H9 (cell line): ENCODE measurements at regions not wholly inside any gene's neighbourhood (a gene's known extent, or its start where the extent isn't known, plus 50 kb on each side); places are given as distances from the start of the nearest gene placed in this dataset.

Source experiments
- DNase-seq: peaks from one replicate; pipeline ENCODE4 v3.0.0-alpha.2; 2017
- H2AFZ ChIP-seq: one replicate; pipeline ENCODE4 v1.6.1; 2013; ENCODE audit warnings: mild to moderate bottlenecking, low read length, control low read depth, moderate library complexity
- H2AK5ac ChIP-seq: 2 replicates; pipeline ENCODE4 v1.6.1; 2013; ENCODE audit warnings: low read length, control low read depth, mixed read lengths; ENCODE audit not compliant: insufficient read length
- H2BK120ac ChIP-seq: one replicate; pipeline ENCODE4 v1.6.1; 2013; ENCODE audit warnings: low read depth, mild to moderate bottlenecking, low read length, control low read depth, inconsistent platforms; ENCODE audit not compliant: poor library complexity, severe bottlenecking
- H2BK12ac ChIP-seq: 2 replicates; pipeline ENCODE4 v1.6.1; 2013; ENCODE audit warnings: low read length, control low read depth, mixed read lengths, low read depth; ENCODE audit not compliant: insufficient read length
- H2BK15ac ChIP-seq: 2 replicates; pipeline ENCODE4 v1.6.1; 2013; ENCODE audit warnings: low read depth, low read length, control low read depth
- H2BK20ac ChIP-seq: one replicate; pipeline ENCODE4 v1.6.1; 2013; ENCODE audit warnings: low read depth, mild to moderate bottlenecking, low read length, control low read depth, inconsistent platforms; ENCODE audit not compliant: poor library complexity, severe bottlenecking
- H2BK5ac ChIP-seq: 2 replicates; pipeline ENCODE4 v1.6.1; 2013; ENCODE audit warnings: low read length, control low read depth, mixed read lengths; ENCODE audit not compliant: insufficient read length
- H3K14ac ChIP-seq: 2 replicates; pipeline ENCODE4 v1.6.1; 2013; ENCODE audit warnings: low read length, control low read depth; ENCODE audit not compliant: insufficient read depth
- H3K18ac ChIP-seq: 2 replicates; pipeline ENCODE4 v1.6.1; 2013; ENCODE audit warnings: low read depth, mild to moderate bottlenecking, mixed read lengths, low read length, control low read depth; ENCODE audit not compliant: insufficient read length
- H3K23ac ChIP-seq: 2 replicates; pipeline ENCODE4 v1.6.1; 2013; ENCODE audit warnings: low read length, control low read depth, mixed read lengths, low read depth; ENCODE audit not compliant: insufficient read length
- H3K23me2 ChIP-seq: 2 replicates; pipeline ENCODE4 v1.6.1; 2013; ENCODE audit warnings: low read depth, mild to moderate bottlenecking, mixed read lengths, low read length, control low read depth; ENCODE audit not compliant: insufficient read length, poor library complexity, severe bottlenecking
- H3K27ac ChIP-seq: 2 replicates; pipeline ENCODE4 v1.5.1; 2013; ENCODE audit warnings: low read length, control low read depth, mixed read lengths, low read depth; ENCODE audit not compliant: insufficient read length
- H3K27me3 ChIP-seq: 2 replicates; pipeline ENCODE4 v1.6.1; 2013; ENCODE audit warnings: low read length, control low read depth, inconsistent platforms; ENCODE audit not compliant: insufficient read depth
- H3K4ac ChIP-seq: 2 replicates; pipeline ENCODE4 v1.6.1; 2013; ENCODE audit warnings: low read depth, mild to moderate bottlenecking, control low read depth, inconsistent platforms, low read length, moderate library complexity
- H3K4me1 ChIP-seq: 2 replicates; pipeline ENCODE4 v1.6.1; 2013; ENCODE audit warnings: low read length, control low read depth, inconsistent platforms; ENCODE audit not compliant: insufficient read depth
- H3K4me2 ChIP-seq: 2 replicates; pipeline ENCODE4 v1.6.1; 2013; ENCODE audit warnings: low read length, control low read depth, mixed read lengths; ENCODE audit not compliant: insufficient read length, insufficient read depth
- H3K56ac ChIP-seq: 2 replicates; pipeline ENCODE4 v1.6.1; 2013; ENCODE audit warnings: low read depth, mild to moderate bottlenecking, mixed read lengths, low read length, control low read depth; ENCODE audit not compliant: insufficient read length
- H3K79me1 ChIP-seq: 2 replicates; pipeline ENCODE4 v1.6.1; 2013; ENCODE audit warnings: low read depth, mild to moderate bottlenecking, moderate library complexity, low read length, control low read depth, inconsistent platforms; ENCODE audit not compliant: insufficient read depth, poor library complexity, severe bottlenecking
- H3K79me2 ChIP-seq: 2 replicates; pipeline ENCODE4 v1.6.1; 2013; ENCODE audit warnings: low read length, control low read depth, inconsistent platforms; ENCODE audit not compliant: insufficient read depth
- H3K9ac ChIP-seq: 2 replicates; pipeline ENCODE4 v1.6.1; 2013; ENCODE audit warnings: low read length, control low read depth, mixed read lengths; ENCODE audit not compliant: insufficient read length; ENCODE audit errors: extremely low read depth
- H3K9me3 ChIP-seq: one replicate; pipeline ENCODE4 v1.6.1; 2013; ENCODE audit warnings: low read depth, low read length, inconsistent platforms; ENCODE audit not compliant: control insufficient read depth
- H3T11ph ChIP-seq: one replicate; pipeline ENCODE4 v1.6.1; 2013; ENCODE audit warnings: mild to moderate bottlenecking, low read length, control low read depth, inconsistent platforms
- H4K20me1 ChIP-seq: one replicate; pipeline ENCODE4 v1.6.1; 2013; ENCODE audit not compliant: control insufficient read depth, insufficient read length, insufficient read depth
- H4K5ac ChIP-seq: 2 replicates; pipeline ENCODE4 v1.6.1; 2013; ENCODE audit warnings: low read depth, mild to moderate bottlenecking, mixed read lengths, low read length, control low read depth; ENCODE audit not compliant: insufficient read length
- H4K8ac ChIP-seq: replicated peaks from 2 replicates; pipeline ENCODE4 v1.6.1; 2013; ENCODE audit warnings: low read length, control low read depth, mixed read lengths, low read depth; ENCODE audit not compliant: insufficient read length
- H4K91ac ChIP-seq: 2 replicates; pipeline ENCODE4 v1.6.1; 2013; ENCODE audit warnings: low read depth, mild to moderate bottlenecking, moderate library complexity, mixed read lengths, low read length, control low read depth; ENCODE audit not compliant: insufficient read length
- H3K27ac Mint-ChIP-seq, 3 experiments: 2 replicates in 2 of 3; 3 replicates in 1 of 3; pipeline ENCODE4 v1.8.0; 2020 to 2021; ENCODE audit warnings: mixed read lengths in 3 of 3, mild to moderate bottlenecking in 1 of 3, moderate library complexity in 1 of 3
- H3K27me3 Mint-ChIP-seq: 2 replicates; pipeline ENCODE4 v1.8.0; 2021; ENCODE audit warnings: low read depth, mild to moderate bottlenecking, moderate library complexity, mixed read lengths
- H3K36me3 Mint-ChIP-seq, 3 experiments: 2 replicates in 2 of 3; 3 replicates in 1 of 3; pipeline ENCODE4 v1.8.0; 2020 to 2021; ENCODE audit warnings: low read depth in 3 of 3, mixed read lengths in 3 of 3; ENCODE audit not compliant: insufficient read depth in 1 of 3
- H3K4me1 Mint-ChIP-seq, 2 experiments: 2 replicates each; pipeline ENCODE4 v1.8.0; 2020; ENCODE audit warnings: mixed read lengths in 2 of 2
- H3K4me3 Mint-ChIP-seq, 2 experiments: 2 replicates in 1 of 2; 3 replicates in 1 of 2; pipeline ENCODE4 v1.8.0; 2020 to 2021; ENCODE audit warnings: mild to moderate bottlenecking in 2 of 2, mixed read lengths in 2 of 2, moderate library complexity in 1 of 2
- H3K9me3 Mint-ChIP-seq, 2 experiments: 2 replicates in 1 of 2; 3 replicates in 1 of 2; pipeline ENCODE4 v1.8.0; 2020; ENCODE audit warnings: mild to moderate bottlenecking in 2 of 2, mixed read lengths in 2 of 2, moderate library complexity in 1 of 2
- WGBS: extraction: QIAGEN DNeasy Blood & Tissue Kit; methylation state at CpG from one replicate; pipeline ENCODE4 v1.1.7; 2013; ENCODE audit warnings: missing lambda C conversion rate, low lambda C conversion rate, mixed read lengths; ENCODE audit not compliant: insufficient read length; ENCODE audit errors: extremely low coverage; 5-methylcytosine and 5-hydroxymethylcytosine counted together
- TF ChIP-seq, protein P1 (sequence below): fragments of 200-600 bp; sonication (generic); conservative IDR thresholded peaks from 3 replicates; pipeline ENCODE4 v1.8.0; 2021; ENCODE audit warnings: antibody characterized with exemption, mild to moderate bottlenecking

GRCh38 chr13:104594806-104595205, 1528.6 kb upstream of the SLC10A2 start:
- Histone ChIP-seq H2AK5ac (no peak overlapping the region), H2BK5ac (no peak overlapping the region), H3K56ac (no peak overlapping the region), H2BK12ac (no peak overlapping the region), H3K9ac (no peak overlapping the region), H3K4me1 (no peaks in the 10 kb centered on the region), H2BK15ac (no peak overlapping the region), H3K14ac (no peak overlapping the region), H2BK120ac (no peak overlapping the region), H3K23me2 (no peaks in the 10 kb centered on the region), H3K27me3 (no peaks in the 10 kb centered on the region), H3K4ac (no peak overlapping the region), H3K18ac (no peak overlapping the region), H2AFZ (no peak overlapping the region), H3K9me3 (no peaks in the 10 kb centered on the region), H3K79me1 (no peaks in the 10 kb centered on the region), H3K4me2 (no peak overlapping the region), H3K23ac (no peak overlapping the region), H4K8ac (no peak overlapping the region), H4K5ac (no peak overlapping the region), H3K79me2 (no peaks in the 10 kb centered on the region), H4K91ac (no peak overlapping the region), H3K27ac (no peak overlapping the region), H4K20me1 (no peaks in the 10 kb centered on the region), H2BK20ac (no peak overlapping the region), H3T11ph (no peak overlapping the region)
- no CpG with 5 or more reads among the region's 2 CpGs for WGBS
- Mint-ChIP-seq H3K36me3 (no peaks in the 10 kb centered on the region; a peak in 1 of 7 replicates), H3K27ac (no peak overlapping the region), H3K9me3 (no peaks in the 10 kb centered on the region), H3K4me1 (peaks cover 3 to 5% of the 10 kb centered on the region in 2 experiments; a peak in 3 of 4 replicates), H3K27me3 (no peaks in the 10 kb centered on the region; the same call in 1 of the 2 replicates), H3K4me3 (no peak overlapping the region)
- TF ChIP-seq, protein P1, sequence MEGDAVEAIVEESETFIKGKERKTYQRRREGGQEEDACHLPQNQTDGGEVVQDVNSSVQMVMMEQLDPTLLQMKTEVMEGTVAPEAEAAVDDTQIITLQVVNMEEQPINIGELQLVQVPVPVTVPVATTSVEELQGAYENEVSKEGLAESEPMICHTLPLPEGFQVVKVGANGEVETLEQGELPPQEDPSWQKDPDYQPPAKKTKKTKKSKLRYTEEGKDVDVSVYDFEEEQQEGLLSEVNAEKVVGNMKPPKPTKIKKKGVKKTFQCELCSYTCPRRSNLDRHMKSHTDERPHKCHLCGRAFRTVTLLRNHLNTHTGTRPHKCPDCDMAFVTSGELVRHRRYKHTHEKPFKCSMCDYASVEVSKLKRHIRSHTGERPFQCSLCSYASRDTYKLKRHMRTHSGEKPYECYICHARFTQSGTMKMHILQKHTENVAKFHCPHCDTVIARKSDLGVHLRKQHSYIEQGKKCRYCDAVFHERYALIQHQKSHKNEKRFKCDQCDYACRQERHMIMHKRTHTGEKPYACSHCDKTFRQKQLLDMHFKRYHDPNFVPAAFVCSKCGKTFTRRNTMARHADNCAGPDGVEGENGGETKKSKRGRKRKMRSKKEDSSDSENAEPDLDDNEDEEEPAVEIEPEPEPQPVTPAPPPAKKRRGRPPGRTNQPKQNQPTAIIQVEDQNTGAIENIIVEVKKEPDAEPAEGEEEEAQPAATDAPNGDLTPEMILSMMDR = no peak
- no peak for DNase-seq
